Body of pancreas (tissue), 4 donors: ENCODE measurements at regions not wholly inside any gene's neighbourhood (a gene's known extent, or its start where the extent isn't known, plus 50 kb on each side); places are given as distances from the start of the nearest gene placed in this dataset.

ENCODE experiments used
- CTCF ChIP-seq, 7 experiments: fragments of 450-650 bp in 4 of 7; fragments of 200-600 bp in 3 of 7; sonication (generic) in 3 of 7; IDR thresholded peaks; one replicate each; pipeline ENCODE4 v1.5.1; 2016 to 2019; ENCODE audit warnings: antibody characterized with exemption in 7 of 7
- POLR2A ChIP-seq, 3 donors: fragments of 450-650 bp; IDR thresholded peaks; one replicate each; pipeline ENCODE4 v1.6.1; 2016; ENCODE audit warnings: antibody characterized with exemption in 3 of 3, mild to moderate bottlenecking in 2 of 3

- TF ChIP-seq CTCF (IDR thresholded peaks at IDR 0.05) = no peak
- no peak for TF ChIP-seq POLR2A (IDR thresholded peaks at IDR 0.05)
Observed at GRCh38 chr13:107407074-107407473, 808.3 kb downstream of the LIG4 start.
